ENCODE measurements at regions not wholly inside any gene's neighbourhood (a gene's known extent, or its start where the extent isn't known, plus 50 kb on each side); places are given as distances from the start of the nearest gene placed in this dataset.
"Not testable (repeated sequence)": the region's sequence is repeated elsewhere in the genome, so short reads cannot be mapped to it uniquely, and the experiment has no call there.

DNA sequence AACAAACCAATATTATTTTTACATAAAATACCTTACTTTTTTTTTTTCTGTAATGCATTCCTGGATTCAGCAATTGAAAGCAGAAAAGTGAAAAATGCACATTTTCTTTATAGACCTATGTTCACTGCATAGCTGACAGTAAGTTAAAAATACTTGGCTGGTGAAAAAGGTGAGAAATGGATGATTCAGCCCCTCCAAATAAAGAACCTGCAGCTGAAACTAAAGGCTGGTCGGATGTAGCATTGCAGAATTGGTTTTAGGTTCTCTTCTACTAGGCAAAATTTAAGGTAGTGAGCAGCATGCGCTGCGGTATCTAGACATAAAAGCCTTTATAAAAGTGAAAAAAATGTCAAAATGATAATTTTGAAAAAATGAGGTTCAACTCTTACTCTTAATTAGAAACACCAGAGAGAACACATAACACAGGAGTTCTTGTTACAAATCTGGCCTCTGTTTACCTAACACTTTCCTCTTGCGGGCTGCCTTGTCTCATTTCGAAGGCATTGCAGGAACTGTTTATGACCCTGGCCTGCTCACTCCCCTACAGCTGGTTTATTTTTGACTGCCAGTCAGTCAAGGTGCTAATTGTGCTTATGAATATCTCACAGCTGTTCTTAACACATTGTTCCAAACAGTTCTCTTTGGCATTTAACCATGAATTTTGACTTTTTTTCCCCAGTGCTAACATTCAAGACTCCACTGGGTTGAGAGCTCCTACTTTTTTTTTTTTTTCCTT, 455.4 kb upstream of the TBL1XR1 start:
- no peak for DNase-seq
- ChIA-PET POLR2A (no interaction called here), CTCF (interaction anchor here (1.5 kb wide), 1 partner anchor 12 kb away, joined by 4 read pairs; no protein-coding TSS in a partner anchor)
- ATAC-seq = no peak
- Mint-ChIP-seq H3K27me3 (ENCODE audit: low read depth) (no peaks in the 10 kb centered on the region), H3K4me3 (no peak overlapping the region), H3K9me3 (ENCODE audit: insufficient read depth) (peaks cover 3% of the 10 kb centered on the region), H3K27ac (no peak overlapping the region), H3K36me3 (ENCODE audit: low read depth) (peaks cover 8% of the 10 kb centered on the region), H3K4me1 (ENCODE audit: low read depth) (peaks cover 14% of the 10 kb centered on the region)

DNA sequence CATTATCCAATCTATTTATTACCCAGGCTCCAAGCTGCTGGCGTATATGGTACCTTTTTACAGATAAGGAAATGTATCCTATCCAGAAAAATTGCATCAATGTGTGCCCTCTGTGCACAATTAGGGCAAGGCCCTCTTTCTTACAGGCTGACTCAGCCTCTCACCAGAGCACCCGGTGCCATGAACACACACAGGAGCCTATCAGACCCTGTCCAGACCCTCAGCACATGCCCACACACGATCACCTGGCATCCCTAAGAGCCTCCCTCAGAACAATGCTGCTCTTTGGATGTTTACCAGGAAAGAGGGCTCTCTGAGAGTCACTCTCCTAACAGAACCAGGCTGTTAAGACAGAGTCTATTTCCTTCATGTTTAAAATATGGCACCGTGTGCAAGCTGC, 460.0 kb upstream of the TBL1XR1 start:
- DNase-seq (no peak), ATAC-seq (no peak)
- POLR2A ChIA-PET = interaction anchor here (0.7 kb wide), 1 partner anchor 805 kb away, joined by 3 read pairs; no protein-coding TSS in a partner anchor
- CTCF ChIA-PET = no interaction called here
- H3K27me3 Mint-ChIP-seq (ENCODE audit: low read depth) = no peaks in the 10 kb centered on the region
- peaks cover 8% of the 10 kb centered on the region for H3K36me3 Mint-ChIP-seq (ENCODE audit: low read depth)
- H3K4me1 Mint-ChIP-seq (ENCODE audit: low read depth) = no peaks in the 10 kb centered on the region
- no peak overlapping the region for H3K4me3 Mint-ChIP-seq
- no peak overlapping the region for H3K27ac Mint-ChIP-seq
- H3K9me3 Mint-ChIP-seq (ENCODE audit: insufficient read depth) = peaks cover 3% of the 10 kb centered on the region

DNA sequence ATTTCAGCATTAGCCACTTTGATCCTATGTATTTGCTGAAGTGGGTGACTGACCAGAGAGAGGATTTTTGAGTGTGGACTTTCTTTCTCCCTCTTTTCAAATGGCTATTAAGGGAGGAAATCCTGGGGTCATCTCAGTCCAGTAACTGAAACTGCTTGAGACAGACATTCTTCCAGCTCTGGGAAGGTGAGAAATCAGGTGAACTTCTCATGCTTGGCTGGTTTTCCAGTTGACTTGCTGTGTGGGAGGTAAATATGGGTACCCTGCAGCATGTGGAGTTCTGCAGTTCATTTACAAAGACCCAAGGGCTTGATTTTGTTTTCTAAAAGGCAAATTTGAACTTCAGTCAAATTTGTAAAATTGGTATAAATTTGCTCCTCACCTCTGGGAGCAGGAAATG, 461.1 kb upstream of the TBL1XR1 start:
- H3K4me3 Mint-ChIP-seq = no peak overlapping the region
- H3K27ac Mint-ChIP-seq = no peak overlapping the region
- H3K36me3 Mint-ChIP-seq (ENCODE audit: low read depth) = peaks cover 8% of the 10 kb centered on the region
- H3K9me3 Mint-ChIP-seq (ENCODE audit: insufficient read depth) = peaks cover 3% of the 10 kb centered on the region
- DNase-seq (no peak), ATAC-seq (no peak)
- H3K27me3 Mint-ChIP-seq (ENCODE audit: low read depth) = no peaks in the 10 kb centered on the region
- POLR2A ChIA-PET = no interaction called here
- no peaks in the 10 kb centered on the region for H3K4me1 Mint-ChIP-seq (ENCODE audit: low read depth)
- CTCF ChIA-PET = no interaction called here

DNA sequence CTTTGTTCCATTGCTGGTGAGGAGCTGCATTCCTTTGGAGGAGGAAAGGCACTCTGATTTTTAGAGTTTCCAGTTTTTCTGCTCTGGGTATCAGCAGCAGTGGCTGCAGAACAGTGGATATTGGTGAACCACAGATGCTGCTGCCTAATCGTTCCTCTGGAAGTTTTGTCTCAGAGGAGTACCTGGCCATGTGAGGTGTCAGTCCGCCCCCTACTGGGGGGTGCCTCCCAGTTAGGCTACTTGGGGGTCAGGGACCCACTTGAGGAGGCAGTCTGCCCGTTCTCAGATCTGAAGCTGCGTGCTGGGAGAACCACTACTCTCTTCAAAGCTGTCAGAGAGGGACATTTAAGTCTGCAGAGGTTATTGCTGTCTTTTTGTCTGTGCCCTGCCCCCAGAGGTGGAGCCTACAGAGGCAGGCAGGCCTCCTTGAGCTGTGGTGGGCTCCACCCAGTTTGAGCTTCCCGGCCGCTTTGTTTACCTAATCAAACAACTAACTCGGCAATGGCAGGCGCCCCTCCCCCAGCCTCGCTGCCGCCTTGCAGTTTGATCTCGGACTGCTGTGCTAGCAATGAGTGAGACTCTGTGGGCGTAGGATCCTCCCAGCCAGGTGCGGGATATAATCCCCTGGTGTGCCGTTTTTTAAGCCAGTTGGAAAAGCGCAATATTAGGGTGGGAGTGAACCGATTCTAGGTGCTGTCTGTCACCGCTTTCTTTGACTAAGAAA, 467.3 kb upstream of the TBL1XR1 start:
- H3K4me1 Mint-ChIP-seq (ENCODE audit: low read depth); ATAC-seq; H3K27me3 Mint-ChIP-seq (ENCODE audit: low read depth); H3K4me3 Mint-ChIP-seq; POLR2A ChIA-PET; H3K27ac Mint-ChIP-seq; H3K9me3 Mint-ChIP-seq (ENCODE audit: insufficient read depth); DNase-seq; H3K36me3 Mint-ChIP-seq (ENCODE audit: low read depth): not testable (repeated sequence)
- CTCF ChIA-PET = interaction anchor here (1.6 kb wide), 1 partner anchor 614 kb away, joined by 3 read pairs; no protein-coding TSS in a partner anchor

DNA sequence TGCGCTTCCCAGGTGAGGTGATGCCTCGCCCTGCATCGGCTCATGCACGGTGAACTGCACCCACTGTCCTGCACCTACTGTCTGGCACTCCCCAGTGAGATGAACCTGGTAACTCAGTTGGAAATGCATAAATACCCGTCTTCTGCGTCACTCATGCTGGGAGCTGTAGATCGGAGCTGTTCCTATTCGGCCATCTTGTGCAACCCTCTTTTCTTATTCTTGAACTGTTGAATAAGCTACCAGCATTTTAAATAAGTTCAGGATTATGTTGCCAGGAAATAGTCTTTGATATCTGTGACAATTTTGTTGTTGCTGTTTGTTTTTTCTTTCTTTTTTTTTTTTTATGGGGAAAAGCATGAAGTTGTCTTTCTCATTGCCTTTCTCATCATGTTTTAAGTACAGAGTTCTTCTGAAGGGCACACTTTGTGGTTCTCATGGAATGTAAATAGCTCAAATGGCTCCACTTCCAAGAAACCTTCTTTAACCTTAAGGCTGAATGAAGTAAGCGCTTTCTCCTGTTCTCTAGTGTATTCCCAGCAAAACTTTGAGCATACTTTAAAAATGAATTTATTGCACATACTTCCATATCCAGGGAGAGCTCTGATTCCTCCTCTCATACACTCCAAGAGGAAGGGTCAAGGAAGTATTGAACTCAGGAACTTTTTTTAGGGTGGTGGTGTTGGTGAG, 468.0 kb upstream of the TBL1XR1 start:
- Mint-ChIP-seq H3K4me1 (ENCODE audit: low read depth) (no peaks in the 10 kb centered on the region), H3K36me3 (ENCODE audit: low read depth) (no peaks in the 10 kb centered on the region), H3K27ac (no peak overlapping the region), H3K9me3 (ENCODE audit: insufficient read depth) (peaks cover 3% of the 10 kb centered on the region), H3K27me3 (ENCODE audit: low read depth) (no peaks in the 10 kb centered on the region), H3K4me3 (no peak overlapping the region)
- DNase-seq = no peak
- ChIA-PET POLR2A (no interaction called here), CTCF (no interaction called here)
- ATAC-seq = no peak

DNA sequence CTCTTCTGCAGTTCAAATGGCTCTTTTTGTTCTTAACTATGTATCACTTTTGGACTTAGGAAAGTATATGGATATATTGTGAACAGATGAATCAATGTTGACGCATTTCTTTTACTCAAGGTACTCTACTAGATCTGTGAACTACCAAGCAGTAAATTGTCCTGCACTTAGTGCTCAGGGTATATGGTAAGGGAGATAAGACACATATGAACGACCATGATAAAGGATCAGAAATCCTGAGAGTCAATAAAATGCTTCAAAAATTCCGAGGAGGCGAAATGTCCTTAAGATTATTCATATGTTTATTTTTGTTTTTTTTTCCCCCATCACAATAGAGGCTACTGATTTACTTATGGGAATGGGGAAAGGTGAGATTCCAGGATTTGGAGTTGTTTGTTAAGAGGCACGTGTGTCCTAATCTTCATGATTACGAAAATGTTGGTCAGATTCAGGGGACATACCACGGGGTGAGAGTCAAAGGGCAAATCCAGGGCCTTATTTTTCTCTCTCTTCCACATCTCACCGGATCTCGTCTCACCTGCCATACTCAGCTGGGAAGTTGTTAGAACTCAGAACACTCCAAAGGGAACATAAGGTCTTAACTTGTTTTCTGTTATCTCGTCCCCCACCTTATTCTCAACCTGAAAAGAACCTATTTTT, 475.1 kb upstream of the TBL1XR1 start:
- no peak overlapping the region for H3K27ac Mint-ChIP-seq
- H3K4me3 Mint-ChIP-seq = no peak overlapping the region
- no peaks in the 10 kb centered on the region for H3K36me3 Mint-ChIP-seq (ENCODE audit: low read depth)
- no peaks in the 10 kb centered on the region for H3K9me3 Mint-ChIP-seq (ENCODE audit: insufficient read depth)
- DNase-seq (no peak), ATAC-seq (no peak)
- POLR2A ChIA-PET = no interaction called here
- H3K4me1 Mint-ChIP-seq (ENCODE audit: low read depth) = peaks cover 2% of the 10 kb centered on the region
- no peaks in the 10 kb centered on the region for H3K27me3 Mint-ChIP-seq (ENCODE audit: low read depth)
- CTCF ChIA-PET = no interaction called here

GRCh38 chr3:177673112-177673914, 476.0 kb upstream of the TBL1XR1 start:
- POLR2A ChIA-PET = no interaction called here
- H3K9me3 Mint-ChIP-seq (ENCODE audit: insufficient read depth) = no peaks in the 10 kb centered on the region
- H3K4me1 Mint-ChIP-seq (ENCODE audit: low read depth) = peaks cover 6% of the 10 kb centered on the region
- H3K27ac Mint-ChIP-seq = no peak overlapping the region
- H3K27me3 Mint-ChIP-seq (ENCODE audit: low read depth) = no peaks in the 10 kb centered on the region
- ATAC-seq (no peak), DNase-seq (no peak)
- CTCF ChIA-PET = no interaction called here
- H3K36me3 Mint-ChIP-seq (ENCODE audit: low read depth) = no peaks in the 10 kb centered on the region
- no peak overlapping the region for H3K4me3 Mint-ChIP-seq

GRCh38 chr3:177674186-177674585, 476.9 kb upstream of the TBL1XR1 start:
- Mint-ChIP-seq H3K36me3 (ENCODE audit: low read depth) (no peaks in the 10 kb centered on the region), H3K4me1 (ENCODE audit: low read depth) (peaks cover 14% of the 10 kb centered on the region), H3K9me3 (ENCODE audit: insufficient read depth) (no peaks in the 10 kb centered on the region), H3K4me3 (no peak overlapping the region), H3K27me3 (ENCODE audit: low read depth) (no peaks in the 10 kb centered on the region), H3K27ac (no peak overlapping the region)
- no peak for DNase-seq
- ATAC-seq = no peak
- ChIA-PET POLR2A (no interaction called here), CTCF (no interaction called here)

- no peak for DNase-seq
- peaks cover 32% of the 10 kb centered on the region for H3K4me1 Mint-ChIP-seq (ENCODE audit: low read depth)
- H3K27me3 Mint-ChIP-seq (ENCODE audit: low read depth) = no peaks in the 10 kb centered on the region
- no peak overlapping the region for H3K4me3 Mint-ChIP-seq
- no peaks in the 10 kb centered on the region for H3K9me3 Mint-ChIP-seq (ENCODE audit: insufficient read depth)
- ChIA-PET CTCF (no interaction called here), POLR2A (interaction anchor here (0.7 kb wide), 1 partner anchor 35 kb away, joined by 3 read pairs; no protein-coding TSS in a partner anchor)
- H3K36me3 Mint-ChIP-seq (ENCODE audit: low read depth) = peaks cover 3% of the 10 kb centered on the region
- H3K27ac Mint-ChIP-seq = no peak overlapping the region
- no peak for ATAC-seq
Measured at GRCh38 chr3:177676148-177676547, 478.9 kb upstream of the TBL1XR1 start.

GRCh38 chr3:177676947-177677587, 479.8 kb upstream of the TBL1XR1 start:
- no peak for ATAC-seq
- DNase-seq = no peak
- Mint-ChIP-seq H3K27me3 (ENCODE audit: low read depth) (no peaks in the 10 kb centered on the region), H3K27ac (no peak overlapping the region), H3K36me3 (ENCODE audit: low read depth) (peaks cover 7% of the 10 kb centered on the region), H3K9me3 (ENCODE audit: insufficient read depth) (no peaks in the 10 kb centered on the region), H3K4me3 (no peak overlapping the region), H3K4me1 (ENCODE audit: low read depth) (peaks cover 41% of the 10 kb centered on the region)
- POLR2A ChIA-PET = interaction anchor here (0.8 kb wide), 1 partner anchor 37 kb away, joined by 3 read pairs; no protein-coding TSS in a partner anchor
- CTCF ChIA-PET = interaction anchor here (0.6 kb wide), 1 partner anchor 509 kb away, joined by 3 read pairs; no protein-coding TSS in a partner anchor
